ENCODE measurements at regions not wholly inside any gene's neighbourhood (a gene's known extent, or its start where the extent isn't known, plus 50 kb on each side); places are given as distances from the start of the nearest gene placed in this dataset.

DNA sequence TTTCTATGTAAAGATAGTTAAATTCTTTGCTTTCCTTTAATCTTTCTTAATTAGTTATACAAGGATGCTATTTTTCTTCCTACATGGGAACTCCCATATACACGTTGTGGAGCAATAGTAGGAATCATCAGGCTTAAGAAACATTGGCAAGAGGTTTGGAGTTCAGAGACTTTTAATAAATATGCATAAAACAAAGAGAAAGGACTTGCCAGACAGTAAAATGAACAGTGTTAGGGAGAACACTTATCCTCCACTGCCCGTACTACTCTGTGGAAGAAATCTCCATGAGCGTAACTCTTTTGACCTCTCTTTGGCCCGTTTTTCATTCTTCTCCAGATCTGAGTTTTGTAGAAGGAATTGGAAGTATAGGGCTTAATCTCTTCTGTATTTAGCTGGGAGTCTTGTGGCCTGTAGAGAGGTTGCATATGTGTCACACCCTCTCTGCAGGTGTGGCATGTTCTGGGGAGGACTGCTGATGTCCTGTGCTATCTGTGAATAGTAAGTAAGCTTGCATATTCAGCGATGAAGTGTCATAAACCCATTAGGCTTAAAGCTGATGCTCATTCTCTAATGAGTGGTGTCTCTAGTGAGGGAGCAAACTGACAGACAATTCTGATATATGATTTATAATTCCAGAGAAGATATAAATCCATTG, 455.4 kb upstream of the FAR2 start:
- TF ChIP-seq, protein P1, sequence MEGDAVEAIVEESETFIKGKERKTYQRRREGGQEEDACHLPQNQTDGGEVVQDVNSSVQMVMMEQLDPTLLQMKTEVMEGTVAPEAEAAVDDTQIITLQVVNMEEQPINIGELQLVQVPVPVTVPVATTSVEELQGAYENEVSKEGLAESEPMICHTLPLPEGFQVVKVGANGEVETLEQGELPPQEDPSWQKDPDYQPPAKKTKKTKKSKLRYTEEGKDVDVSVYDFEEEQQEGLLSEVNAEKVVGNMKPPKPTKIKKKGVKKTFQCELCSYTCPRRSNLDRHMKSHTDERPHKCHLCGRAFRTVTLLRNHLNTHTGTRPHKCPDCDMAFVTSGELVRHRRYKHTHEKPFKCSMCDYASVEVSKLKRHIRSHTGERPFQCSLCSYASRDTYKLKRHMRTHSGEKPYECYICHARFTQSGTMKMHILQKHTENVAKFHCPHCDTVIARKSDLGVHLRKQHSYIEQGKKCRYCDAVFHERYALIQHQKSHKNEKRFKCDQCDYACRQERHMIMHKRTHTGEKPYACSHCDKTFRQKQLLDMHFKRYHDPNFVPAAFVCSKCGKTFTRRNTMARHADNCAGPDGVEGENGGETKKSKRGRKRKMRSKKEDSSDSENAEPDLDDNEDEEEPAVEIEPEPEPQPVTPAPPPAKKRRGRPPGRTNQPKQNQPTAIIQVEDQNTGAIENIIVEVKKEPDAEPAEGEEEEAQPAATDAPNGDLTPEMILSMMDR (IDR thresholded peaks at IDR 0.05), result no peak
- TF ChIP-seq POLR2A (IDR thresholded peaks at IDR 0.05), result no peak
